Fibroblast of skin of left quadriceps (primary cell): ENCODE measurements at regions not wholly inside any gene's neighbourhood (a gene's known extent, or its start where the extent isn't known, plus 50 kb on each side); places are given as distances from the start of the nearest gene placed in this dataset.

Experiments used
- DNase-seq, 2 experiments: peaks; one replicate each; pipeline ENCODE4 v3.0.0-alpha.2; 2013; ENCODE audit warnings: low read depth in 2 of 2

DNA sequence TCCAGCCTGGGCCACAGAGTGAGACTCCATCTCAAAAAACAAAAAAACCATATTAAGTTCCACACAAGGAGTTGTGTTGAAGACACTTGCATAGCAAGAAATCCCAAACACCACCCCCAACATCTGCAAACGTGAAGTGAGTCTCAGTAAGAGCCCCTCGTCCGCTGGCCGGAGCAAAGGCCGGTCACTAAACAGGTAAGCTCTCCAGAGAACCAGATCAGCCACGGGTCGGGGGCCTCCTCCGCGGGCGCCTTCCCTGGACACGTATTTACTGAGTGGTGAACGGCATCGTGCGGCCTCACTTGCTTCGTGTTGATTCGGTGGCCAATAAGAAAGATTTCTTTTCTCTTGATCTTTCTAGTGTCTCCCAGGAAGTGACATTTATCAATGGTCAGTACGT, 93.6 kb downstream of the MRPL36 start:
- DNase-seq, result no peak

DNA sequence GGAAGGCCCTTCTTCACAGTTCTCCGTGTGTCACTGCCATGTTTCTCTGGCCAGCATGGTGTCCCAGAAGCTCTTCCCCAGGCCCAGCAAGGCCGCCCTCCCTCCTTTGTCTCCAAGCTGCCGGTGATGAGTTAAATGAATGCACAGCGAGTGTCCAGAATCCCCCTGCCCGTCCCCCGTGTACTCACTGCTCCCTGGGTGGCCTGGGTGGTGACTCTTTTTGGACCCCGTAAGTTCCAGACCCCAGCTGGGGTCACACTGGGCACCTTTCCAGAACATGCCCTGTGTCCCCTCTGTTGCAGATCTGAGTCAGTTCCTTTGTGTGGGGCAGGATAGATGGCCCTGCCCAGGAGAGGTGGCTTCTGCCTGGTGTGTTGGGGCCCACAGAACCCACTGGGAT, 95.0 kb downstream of the MRPL36 start:
- DNase-seq, result no peak

- no peak for DNase-seq
Observed at GRCh38 chr5:1704266-1704665, 95.4 kb downstream of the MRPL36 start.

DNA sequence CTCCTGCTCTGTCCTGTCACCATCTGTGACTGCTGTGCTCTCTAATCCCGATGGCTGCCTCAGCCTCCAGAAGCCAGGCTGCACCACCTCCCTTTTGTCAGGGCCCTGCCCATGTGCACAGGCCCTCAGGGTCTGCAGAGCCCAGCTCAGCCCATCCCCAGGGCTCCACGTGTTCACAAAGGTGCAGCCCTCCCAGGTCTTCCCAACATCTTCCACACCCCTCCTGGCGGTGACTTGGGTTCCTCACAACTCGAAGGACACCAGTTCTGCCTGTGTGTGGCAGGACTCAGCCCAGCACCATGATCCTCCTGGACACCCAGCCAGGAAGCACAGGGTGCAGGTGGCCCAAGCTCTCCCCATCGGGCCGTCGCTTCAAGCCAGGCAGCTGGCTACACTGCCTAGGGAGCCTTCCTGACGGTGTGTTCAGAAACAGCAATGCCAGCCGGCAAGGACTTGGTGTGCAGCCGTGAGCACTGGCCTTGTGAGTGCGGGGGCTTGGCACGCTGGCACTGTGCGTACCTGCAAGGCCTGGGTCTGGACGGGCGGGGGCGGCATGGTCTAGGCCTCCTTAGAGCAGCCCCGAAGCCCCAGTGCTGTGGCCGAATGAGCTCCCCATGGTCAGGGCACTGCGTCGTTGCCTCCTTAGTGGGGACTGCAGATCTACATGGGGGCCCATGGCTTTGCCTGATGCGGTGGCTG, 96.1 kb downstream of the MRPL36 start:
- no peak for DNase-seq

- DNase-seq, result no peak
Observed at GRCh38 chr5:1702318-1702717, 97.3 kb downstream of the MRPL36 start.

- no peak for DNase-seq
Observed at GRCh38 chr5:1701884-1702283, 97.8 kb downstream of the MRPL36 start.

DNA sequence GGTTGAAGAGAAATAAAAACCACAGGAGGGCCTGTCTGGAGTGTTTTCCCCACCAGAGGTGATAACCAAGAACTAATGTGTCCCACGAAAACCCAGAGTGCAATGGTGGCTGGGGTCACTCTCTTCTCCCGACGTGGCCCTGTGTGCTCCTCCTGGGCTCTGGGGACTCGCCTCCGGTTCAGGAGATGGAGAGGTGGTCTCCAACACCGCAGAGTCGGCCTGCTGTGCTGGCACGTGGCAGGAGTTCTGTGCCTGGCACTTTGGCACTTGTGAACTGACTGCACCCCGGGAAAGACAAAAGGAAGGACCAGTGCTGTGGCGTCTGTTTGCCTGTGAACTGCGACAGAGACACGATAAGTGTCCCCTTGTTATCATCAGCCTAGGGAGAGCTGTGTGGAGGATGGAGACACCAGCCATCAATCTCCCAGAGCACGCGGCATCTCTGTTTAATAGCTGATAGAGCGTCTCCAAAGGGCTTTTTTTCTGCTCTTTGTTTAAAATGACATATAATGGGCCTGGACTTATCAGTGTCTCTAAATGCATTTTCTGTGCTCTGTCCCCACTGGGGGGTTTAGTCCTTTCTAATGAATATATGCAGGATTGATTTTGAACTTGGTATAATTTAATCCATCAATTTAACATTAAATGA, 98.3 kb downstream of the MRPL36 start:
- no peak for DNase-seq

DNA sequence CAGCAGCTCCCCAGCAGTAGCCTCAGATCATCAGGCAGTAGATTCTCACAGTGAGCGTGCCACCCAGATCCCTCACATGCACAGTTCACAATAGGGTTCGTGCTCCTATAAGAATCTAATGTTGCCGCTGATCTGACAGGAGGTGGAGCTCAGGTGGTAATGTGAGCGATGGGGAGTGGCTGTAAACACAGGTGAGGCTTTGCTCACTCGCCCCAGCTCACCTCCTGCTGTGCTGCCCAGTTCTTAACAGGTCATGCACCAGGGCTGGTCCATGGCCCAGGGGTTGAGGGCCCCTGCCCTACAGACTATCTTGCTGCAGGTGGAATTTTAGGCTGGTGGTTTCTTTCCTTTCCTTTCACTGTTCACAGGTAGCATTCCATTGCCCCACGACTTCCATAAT, 100.2 kb downstream of the MRPL36 start:
- no peak for DNase-seq

GRCh38 chr5:1698589-1699316, 100.9 kb downstream of the MRPL36 start:
- DNase-seq, result no peak

- DNase-seq, result no peak
Observed at GRCh38 chr5:1692381-1692780, 107.3 kb downstream of the MRPL36 start.

DNA sequence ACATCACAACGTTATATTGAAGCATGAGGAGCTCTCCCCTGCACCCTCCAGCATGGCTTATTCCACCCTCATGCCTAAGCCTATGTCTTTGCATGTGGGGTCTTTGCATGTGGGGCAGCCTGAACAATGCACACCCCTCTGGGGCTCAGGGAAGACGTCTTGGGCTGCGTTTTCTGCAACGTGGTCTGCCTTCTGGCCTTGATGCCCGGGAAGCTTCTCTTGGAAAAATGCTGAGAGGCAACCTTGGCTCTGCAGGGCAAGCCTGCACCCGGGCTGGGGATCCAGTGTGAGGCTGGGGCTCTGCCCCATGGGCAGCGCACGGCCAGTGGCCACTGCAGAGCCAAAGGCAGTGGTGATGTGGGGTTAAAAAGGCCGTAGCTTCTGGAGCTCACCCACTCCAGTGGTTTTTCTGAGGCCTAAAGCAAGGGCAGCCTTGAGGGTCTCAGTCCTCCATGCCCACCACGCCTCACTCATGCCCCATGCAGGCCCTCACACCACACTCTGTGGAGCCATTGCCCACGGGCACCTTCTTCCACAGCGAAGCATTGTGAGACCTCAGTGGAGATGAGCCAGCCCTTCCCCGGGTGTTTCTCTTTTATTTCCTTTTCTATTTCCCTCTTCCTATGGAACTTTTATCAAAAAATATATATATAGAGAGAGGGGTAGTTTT, 112.2 kb downstream of the MRPL36 start:
- DNase-seq, result no peak

DNA sequence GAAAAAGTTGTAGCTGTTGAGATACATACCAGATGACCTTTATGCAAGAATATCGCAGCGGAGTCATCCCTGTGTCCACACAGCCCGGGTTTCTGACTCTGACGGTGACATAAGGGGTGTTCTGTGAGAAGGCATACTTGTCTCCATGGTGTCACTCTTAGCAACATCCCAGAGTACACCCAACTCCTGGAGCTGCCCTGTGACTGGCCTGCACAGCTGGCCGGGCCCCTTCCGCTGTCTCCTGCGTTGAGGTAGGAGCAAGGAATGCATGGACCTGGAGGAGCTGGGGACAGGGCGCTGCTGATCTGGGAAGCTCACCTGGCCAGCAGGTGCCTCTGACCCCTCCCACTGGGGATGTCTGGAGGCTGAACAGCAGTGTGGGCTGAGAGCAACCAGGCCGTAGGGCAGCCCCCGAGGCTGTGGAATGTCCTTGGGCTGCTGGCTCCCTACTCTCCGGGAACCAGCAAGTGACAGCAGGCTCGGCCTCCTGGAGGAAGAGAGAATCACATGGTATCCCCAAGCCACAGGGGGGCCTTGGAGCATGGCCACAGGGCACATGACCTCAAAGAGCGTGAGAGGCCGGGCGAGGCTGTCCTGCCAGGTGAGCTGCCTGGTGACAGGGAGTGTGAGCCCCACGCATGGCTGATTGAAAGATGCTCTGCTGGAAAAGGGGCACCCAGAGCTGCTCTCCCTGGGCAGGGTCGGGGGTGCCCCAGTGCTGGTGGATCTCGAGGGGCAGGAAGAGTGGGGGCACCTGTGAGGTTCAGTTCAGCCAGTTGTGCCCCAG, 113.4 kb downstream of the MRPL36 start:
- no peak for DNase-seq

DNA sequence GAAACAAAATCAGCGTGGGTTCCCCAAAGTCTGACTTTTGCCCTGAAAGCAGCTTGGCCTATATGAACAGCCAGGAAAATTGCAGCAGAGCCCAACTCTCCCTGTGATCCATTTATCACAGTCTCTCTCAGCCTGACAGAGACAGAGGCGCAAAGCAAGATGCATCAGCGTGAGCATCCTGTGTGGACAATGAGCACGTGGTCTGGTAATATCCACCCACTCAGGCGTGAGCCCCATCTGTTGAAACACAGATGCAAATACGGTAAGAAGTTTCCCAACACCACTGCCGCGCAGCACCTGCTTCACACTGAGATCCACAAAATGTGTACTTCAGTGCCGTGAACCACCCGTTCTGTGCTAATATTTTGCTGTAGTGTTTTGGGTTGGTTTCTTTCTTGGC, 114.6 kb downstream of the MRPL36 start:
- DNase-seq, result no peak

- no peak for DNase-seq
Observed at GRCh38 chr5:1681955-1682354, 117.7 kb downstream of the MRPL36 start.

GRCh38 chr5:1673042-1673677, 126.5 kb downstream of the MRPL36 start:
- no peak for DNase-seq

- DNase-seq, result no peak
Observed at GRCh38 chr5:1672396-1672795, 127.2 kb downstream of the MRPL36 start.

DNA sequence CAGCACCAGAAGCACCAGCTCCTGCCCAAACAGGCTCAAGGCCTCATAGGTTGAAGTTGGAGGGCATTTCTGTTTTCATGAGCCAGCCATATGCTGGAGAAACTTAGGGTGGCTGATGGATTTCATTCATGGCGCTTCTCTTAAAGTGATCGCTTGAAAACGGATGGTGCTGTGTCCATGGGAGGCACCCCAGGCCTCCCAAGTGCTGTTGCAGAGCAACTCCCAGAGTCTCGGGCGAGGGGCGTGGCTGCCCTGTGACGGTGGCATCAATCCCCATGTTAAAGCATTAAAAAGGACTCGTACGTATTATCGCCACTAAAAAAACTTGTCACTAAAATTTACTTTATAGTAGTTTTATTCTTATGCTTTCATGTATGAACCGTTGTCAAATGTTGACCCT, 128.3 kb downstream of the MRPL36 start:
- no peak for DNase-seq

GRCh38 chr5:1670351-1670750, 129.3 kb downstream of the MRPL36 start:
- no peak for DNase-seq

- DNase-seq, result no peak
Observed at GRCh38 chr5:1669276-1670155, 130.1 kb downstream of the MRPL36 start.

- no peak for DNase-seq
Observed at GRCh38 chr5:1668141-1668721, 131.4 kb downstream of the MRPL36 start.
